ENCODE measurements at regions not wholly inside any gene's neighbourhood (a gene's known extent, or its start where the extent isn't known, plus 50 kb on each side); places are given as distances from the start of the nearest gene placed in this dataset.
"Not testable (repeated sequence)": the region's sequence is repeated elsewhere in the genome, so short reads cannot be mapped to it uniquely, and the experiment has no call there.

GRCh38 chr11:42777776-42778175 is 534.0 kb upstream of the API5 start:
- no peak for DNase-seq

DNA sequence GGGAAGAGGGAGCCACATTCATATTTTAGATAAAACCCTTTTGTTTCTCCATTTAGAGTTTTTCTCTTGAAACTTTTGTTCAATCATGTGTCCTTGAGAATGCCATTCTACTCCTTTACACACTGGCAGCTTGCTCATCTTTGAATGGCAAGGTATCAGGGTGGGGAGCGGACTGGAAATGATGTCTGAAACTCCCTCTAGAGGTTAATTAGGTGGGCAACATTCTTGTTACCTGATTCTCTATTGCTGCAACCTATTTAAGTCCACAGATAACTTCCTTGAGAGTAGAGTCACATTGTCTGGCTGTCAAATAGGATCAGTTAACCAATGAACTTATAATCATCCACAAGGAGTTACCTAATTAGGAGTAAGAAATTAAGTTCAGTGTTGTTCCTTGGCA is 533.6 kb upstream of the API5 start:
- no peak for DNase-seq

GRCh38 chr11:42779555-42779954 is 532.2 kb upstream of the API5 start:
- DNase-seq: no peak

DNA sequence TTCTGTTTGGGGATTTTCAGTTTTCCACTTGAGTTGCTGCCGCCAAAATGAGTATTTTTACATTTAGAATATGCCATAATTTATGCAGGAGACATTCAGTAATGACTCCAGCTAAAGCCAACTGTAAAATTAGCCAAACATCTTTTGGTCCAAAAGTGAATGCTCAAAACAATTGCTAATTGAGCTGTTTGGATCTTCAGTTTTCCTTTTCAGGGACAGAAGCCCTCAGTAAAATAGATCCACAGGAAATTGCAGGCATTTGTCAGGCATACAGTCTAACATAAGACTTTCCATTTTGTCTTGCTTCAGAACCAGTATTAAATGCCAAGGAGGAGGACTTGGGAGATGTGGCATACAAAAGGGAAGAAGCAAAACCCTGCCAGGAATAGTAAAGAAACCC is 524.8 kb upstream of the API5 start:
- DNase-seq: no peak

GRCh38 chr11:42795483-42795882 is 516.3 kb upstream of the API5 start:
- DNase-seq: not testable (repeated sequence)

DNA sequence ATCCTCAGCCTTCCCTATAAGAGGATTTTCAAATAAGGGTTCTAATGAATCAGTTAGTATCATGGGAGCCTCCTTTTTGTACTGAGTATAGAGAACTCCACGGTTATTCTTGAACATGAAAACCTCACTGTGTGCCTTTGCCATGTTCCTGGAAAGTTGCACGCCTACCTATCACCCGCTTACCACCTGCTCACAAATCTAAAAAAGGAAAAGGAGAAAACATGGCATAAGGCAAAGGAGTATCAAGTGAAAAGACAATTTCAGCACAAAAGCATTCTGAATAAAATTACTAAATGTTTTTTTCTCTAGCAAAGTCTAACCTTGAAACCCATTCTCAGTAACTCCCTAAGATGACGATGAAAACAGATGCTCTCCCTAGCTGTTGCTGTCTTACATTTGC is 511.8 kb upstream of the API5 start:
- no peak for DNase-seq

GRCh38 chr11:42802201-42802899 is 509.4 kb upstream of the API5 start:
- no peak for DNase-seq

- no peak for DNase-seq
These were observed 505.6 kb upstream of the API5 start for GRCh38 chr11:42806191-42806590.

GRCh38 chr11:42812361-42812760 is 499.4 kb upstream of the API5 start:
- DNase-seq: no peak

DNA sequence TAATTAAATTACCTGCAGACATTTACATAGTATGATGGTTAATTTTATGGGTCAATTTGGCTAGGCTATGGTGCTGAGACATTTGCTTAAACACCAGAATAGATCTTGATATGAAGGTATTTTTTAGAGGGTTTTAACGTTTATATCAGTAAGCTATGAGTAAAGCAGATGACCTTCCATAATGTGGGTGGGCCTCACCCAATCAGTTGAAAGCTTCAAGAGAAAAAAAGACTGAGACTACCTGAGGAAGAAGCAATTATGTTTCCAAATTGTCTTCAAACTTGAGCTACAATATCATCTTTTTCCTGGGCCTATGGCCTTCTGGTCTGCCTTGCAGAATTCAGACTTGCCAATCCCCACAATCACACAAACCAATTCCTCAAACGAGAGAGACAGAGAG is 498.8 kb upstream of the API5 start:
- no peak for DNase-seq

GRCh38 chr11:42816471-42816870 is 495.3 kb upstream of the API5 start:
- DNase-seq: no peak

DNA sequence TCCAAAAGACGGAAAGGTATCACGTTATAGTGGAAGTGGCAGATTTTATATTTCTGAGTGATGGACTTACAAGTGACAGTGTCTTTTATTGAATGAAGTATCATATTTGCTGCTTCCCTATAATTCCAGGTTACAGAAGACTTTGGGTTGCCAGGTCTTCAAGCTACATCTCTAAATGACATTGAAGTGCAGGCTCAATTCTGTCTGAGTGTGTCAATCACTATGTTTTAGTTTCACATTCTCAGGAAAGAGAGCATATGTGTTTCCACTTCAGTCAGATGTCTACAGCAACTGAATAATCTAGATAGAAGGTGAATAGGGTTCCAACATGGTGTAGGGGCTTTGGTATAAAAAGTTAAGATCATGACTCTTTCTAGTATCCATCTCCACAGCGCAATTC is 492.7 kb upstream of the API5 start:
- DNase-seq: no peak

- not testable (repeated sequence) for DNase-seq
These were observed 489.6 kb upstream of the API5 start for GRCh38 chr11:42822188-42822587.

DNA sequence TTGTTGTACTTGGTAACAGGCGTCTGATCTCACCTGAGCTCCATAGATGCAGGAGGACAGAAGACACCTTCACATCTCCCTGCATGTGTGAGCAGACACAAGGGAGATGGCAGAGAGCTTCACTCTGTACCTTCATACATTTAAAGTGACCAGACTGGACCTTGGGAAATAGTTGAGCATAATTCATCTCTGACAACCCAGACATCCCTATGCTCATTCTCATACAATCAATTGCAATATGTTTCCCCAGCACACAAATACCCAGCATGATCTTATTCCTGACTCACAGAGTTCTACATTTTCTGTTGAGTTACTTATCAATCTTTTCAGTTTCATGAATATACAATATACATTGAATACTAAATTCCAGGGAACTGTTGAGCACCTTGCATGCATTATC is 488.2 kb upstream of the API5 start:
- no peak for DNase-seq

DNA sequence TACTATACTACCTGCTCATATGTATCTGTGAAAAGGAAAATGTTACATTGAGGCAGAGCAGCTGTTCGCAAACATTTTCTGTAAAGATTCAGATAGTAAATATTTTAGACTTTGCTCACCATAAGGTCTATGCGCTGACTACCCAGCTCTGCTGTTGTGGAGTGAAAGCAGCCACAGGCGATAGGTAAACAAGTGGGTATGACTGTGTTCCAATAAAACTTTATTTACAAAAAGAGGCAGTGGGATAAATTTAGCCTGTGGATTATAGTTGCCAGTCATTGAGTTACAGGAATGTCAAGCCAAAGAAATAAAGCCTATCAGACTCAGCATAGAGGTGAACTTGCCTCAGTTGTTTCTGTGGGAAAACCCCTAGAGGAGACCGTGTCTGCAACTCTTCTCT is 487.7 kb upstream of the API5 start:
- DNase-seq: no peak

DNA sequence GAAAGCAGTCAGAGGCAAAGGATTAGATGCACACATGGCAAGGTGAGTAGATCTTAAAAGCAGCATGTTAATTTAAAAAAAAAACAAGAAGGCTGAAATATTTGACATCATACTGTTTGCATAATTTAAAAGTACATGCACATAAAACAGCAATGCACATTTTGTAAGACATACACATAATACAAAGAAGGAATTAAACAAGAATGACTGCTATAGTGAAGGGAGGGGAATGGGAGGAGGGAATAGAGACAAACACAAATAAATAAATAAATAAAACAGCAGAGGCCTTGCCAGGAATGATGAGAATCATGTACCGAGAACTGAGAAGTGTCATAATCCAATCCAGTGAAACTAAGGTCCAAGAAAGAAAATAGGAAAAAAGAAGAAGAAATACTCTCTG is 486.2 kb upstream of the API5 start:
- DNase-seq: no peak

DNA sequence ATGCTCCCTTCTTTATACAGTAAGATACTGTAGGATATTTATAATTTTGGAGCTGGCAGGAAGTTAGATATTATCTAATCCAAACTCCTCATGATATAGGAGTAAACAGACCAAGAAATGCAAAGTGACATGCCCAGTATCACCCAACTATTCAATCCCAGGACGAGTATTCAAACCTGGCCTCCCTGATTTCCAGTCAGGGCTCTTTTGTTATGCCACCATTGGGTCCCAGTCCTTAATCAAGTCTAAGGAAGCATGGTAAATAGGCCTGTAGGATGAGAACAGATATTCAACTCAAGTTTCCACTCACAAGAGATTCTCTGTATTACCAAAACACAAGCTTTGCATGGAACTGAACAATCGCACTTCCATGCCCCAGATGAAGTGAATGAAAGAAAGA is 484.0 kb upstream of the API5 start:
- no peak for DNase-seq

DNA sequence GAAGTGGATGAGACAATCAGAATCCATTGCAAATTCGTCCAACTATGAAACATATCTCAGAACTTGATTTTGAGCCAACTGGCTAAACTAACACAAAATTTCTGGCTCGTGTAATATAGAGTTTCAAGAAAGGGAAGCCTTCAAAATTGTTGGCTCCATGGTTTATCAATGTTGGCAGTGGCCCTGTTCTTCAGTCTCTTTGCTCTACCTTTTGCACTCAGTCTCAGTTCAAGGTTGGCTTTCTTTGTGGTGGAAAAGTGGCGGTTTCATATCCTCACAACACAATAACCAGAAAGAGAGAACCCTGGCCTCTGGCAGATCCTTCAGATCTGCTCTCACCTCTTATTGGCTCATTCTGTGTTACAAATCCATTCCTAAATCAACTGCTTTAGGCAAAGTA is 473.8 kb upstream of the API5 start:
- no peak for DNase-seq

DNA sequence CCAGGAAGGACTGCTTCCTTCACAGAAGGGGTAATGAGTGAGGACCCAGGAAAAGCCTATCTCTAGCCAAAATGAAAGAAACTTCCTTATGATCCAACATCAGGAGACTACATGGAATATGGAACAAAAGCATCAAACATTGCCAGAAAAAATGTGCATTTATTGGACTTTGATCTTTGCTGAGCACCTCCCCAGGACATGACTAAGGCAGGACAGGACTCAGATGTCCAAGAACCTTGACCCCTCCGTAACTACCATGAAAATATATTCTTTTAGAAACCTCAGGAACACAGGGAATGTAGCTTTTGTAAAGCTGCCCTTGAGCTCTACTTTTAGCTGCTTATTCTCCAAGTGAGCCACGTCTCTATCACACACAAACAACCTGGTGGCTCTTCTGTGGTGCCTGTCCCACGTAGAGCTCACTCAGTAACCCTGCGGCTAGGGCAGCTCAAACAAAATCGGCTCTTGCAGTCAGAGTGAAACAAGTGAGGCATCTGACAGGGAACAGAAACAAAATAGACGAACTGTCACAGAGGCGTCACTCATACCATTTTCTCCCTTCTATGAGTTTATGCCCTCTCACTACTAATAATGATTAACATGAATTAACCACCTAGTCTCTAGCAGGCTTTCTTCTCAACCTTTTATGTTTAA is 471.5 kb upstream of the API5 start:
- DNase-seq: no peak

DNA sequence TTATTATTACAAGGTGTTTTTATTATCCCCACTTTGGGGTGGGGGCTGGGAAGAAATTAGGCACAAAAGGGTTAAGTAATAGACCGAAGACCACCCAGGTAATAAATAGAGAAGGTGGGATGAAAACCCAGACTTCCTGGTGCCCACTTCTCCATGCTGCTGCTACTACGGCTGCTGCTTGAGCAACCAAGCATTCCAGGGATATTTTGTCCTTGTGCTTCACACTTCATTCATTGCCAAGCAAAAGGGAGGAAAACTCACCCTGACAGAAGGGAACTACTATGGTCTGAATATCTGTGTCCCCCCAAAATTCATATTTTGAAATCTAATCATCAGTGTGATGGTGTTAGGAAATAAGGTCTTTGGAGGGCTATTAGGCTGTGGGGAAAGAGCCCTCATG is 470.9 kb upstream of the API5 start:
- DNase-seq: no peak

DNA sequence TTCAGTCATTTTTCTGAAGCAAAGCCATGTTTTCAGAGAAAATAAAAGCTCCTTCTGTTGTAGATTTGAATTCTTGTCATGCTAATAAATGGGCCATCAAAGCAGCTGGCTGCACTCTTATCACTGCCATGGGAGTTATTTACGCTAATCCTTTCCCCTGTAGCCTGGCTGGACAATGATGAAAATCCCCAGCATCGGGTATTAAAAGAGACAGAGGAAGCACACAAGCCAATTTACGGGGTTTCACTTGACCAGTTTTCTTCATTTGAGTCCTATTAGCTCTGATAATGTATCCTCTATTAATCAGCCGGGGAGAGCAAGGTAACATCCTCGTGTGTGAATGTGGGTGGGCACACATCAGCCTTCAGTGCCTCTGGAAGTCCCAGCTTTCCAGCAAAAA is 470.2 kb upstream of the API5 start:
- no peak for DNase-seq

GRCh38 chr11:42849362-42849761 is 462.4 kb upstream of the API5 start:
- DNase-seq: no peak

DNA sequence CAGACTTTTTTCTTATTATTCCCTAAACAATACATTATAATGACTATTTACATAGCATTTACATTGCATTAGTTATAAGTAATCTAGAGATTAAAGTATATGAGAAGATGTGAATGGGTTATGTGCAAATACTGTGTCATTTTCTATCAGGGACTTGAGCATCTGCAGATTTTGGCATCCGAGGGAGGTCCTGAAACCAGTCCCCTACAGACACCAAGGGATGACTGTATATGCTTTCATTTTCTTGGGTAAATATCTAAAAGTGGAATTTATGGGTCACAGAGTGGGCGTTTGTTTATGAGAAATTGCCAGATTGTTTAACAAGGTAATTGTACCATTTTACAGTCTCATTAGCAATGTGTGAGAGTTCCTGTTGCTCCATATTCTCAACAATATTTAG is 454.5 kb upstream of the API5 start:
- DNase-seq: no peak

DNA sequence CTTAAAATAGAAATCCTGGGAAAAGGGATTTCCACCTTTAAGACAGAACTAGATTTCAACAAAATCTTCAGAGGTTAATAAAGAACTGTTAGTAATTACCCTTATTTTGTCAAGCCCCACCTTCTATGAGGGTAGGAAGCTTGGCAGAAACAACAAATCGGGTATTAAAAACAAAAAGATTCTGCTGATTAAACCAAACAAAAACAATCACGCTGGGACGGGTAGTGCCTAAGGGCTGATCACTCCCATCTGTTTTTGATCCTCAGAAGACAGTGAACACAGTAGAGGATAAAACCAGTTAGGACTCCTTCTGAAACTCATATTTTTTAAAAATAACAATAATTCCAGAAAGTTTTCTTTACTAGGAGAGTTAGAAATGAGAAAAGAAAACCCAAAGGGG is 441.3 kb upstream of the API5 start:
- no peak for DNase-seq

Data from fibroblast of skin of abdomen (primary cell).